ENCODE measurements at regions not wholly inside any gene's neighbourhood (a gene's known extent, or its start where the extent isn't known, plus 50 kb on each side); places are given as distances from the start of the nearest gene placed in this dataset.

- 56% methylated on average over 2 of the region's 2 CpGs for WGBS (ENCODE audit: insufficient coverage)
- DNase-seq, result no peak
- H3K27me3 Mint-ChIP-seq (ENCODE audit: low read depth in 3 of 3), result peaks cover 0 to 3% (median 0%) of the 10 kb centered on the region in 3 donors
- H3K4me1 Mint-ChIP-seq, result no peaks in the 10 kb centered on the region
- TF ChIP-seq, protein P1, sequence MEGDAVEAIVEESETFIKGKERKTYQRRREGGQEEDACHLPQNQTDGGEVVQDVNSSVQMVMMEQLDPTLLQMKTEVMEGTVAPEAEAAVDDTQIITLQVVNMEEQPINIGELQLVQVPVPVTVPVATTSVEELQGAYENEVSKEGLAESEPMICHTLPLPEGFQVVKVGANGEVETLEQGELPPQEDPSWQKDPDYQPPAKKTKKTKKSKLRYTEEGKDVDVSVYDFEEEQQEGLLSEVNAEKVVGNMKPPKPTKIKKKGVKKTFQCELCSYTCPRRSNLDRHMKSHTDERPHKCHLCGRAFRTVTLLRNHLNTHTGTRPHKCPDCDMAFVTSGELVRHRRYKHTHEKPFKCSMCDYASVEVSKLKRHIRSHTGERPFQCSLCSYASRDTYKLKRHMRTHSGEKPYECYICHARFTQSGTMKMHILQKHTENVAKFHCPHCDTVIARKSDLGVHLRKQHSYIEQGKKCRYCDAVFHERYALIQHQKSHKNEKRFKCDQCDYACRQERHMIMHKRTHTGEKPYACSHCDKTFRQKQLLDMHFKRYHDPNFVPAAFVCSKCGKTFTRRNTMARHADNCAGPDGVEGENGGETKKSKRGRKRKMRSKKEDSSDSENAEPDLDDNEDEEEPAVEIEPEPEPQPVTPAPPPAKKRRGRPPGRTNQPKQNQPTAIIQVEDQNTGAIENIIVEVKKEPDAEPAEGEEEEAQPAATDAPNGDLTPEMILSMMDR (IDR thresholded peaks at IDR 0.05), result no peak
- no peak overlapping the region for H3K4me3 ChIP-seq (replicated peaks in 1 of 3; ENCODE audit: low read depth in 2 of 3, low read length in 3 of 3)
- H2AFZ ChIP-seq (ENCODE audit: insufficient read depth, low read depth, low read length, poor library complexity, severe bottlenecking), result no peak overlapping the region
- intact Hi-C loops (cut with micrococcal nuclease), result no loop called here
- H3K27ac Mint-ChIP-seq, result no peak overlapping the region
- H3K27me3 ChIP-seq (ENCODE audit: control insufficient read depth in 2 of 2, insufficient read depth in 2 of 2, low read length in 2 of 2), result no peaks in the 10 kb centered on the region
- no peak overlapping the region for H3K9ac ChIP-seq (ENCODE audit: insufficient read depth, low read length, poor library complexity, severe bottlenecking)
- no peak overlapping the region for H3K4me3 Mint-ChIP-seq
- H4K20me1 ChIP-seq (ENCODE audit: insufficient read depth, low read length), result no peaks in the 10 kb centered on the region
- H3K4me2 ChIP-seq (replicated peaks; ENCODE audit: extremely low read depth, low read length, poor library complexity, severe bottlenecking), result no peak overlapping the region
- no peaks in the 10 kb centered on the region for H3K4me1 ChIP-seq (ENCODE audit: control insufficient read depth in 1 of 2, insufficient read depth in 2 of 2, low read length in 2 of 2)
- no peaks in the 10 kb centered on the region for H3K79me2 ChIP-seq (ENCODE audit: insufficient read depth, low read length)
- no peaks in the 10 kb centered on the region for H3K36me3 Mint-ChIP-seq
- peaks cover 0 to 11% (median 2%) of the 10 kb centered on the region in 7 donors for H3K9me3 Mint-ChIP-seq
- no peak overlapping the region for H3K27ac ChIP-seq (ENCODE audit: low read depth in 1 of 2, low read length in 2 of 2)
- no peaks in the 10 kb centered on the region for H3K36me3 ChIP-seq (replicated peaks in 1 of 2; ENCODE audit: control insufficient read depth in 1 of 2, insufficient read depth in 2 of 2, low read length in 2 of 2)
- H3K9me3 ChIP-seq (replicated peaks in 1 of 2; ENCODE audit: control insufficient read depth in 1 of 2, insufficient read depth in 1 of 2, low read length in 2 of 2), result no peaks in the 10 kb centered on the region
Measured at GRCh38 chr11:97445561-97445960, 1055.7 kb downstream of the JRKL start.

DNA sequence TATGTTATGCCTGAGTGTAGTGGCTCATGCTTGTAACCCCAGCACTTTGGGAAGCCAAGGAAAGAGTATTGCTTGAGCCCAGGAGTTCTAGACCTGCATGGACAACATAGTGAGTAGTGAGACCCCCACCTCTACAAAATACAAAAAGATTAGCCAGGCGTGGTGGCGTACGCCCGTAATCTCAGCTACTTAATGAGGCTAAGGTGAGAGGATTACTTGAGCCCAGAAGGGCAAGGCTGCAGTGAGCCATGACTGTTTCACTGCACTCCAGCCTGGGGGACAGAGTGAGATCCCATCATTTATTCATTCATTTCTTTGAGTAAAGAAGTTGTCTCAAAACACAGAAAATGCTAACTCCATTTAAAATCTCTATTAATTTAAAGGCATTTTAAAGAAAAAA lies 1061.6 kb downstream of the JRKL start:
- DNase-seq, result no peak
- peaks cover 0 to 5% (median 0%) of the 10 kb centered on the region in 7 donors for H3K9me3 Mint-ChIP-seq
- no peak overlapping the region for H3K27ac Mint-ChIP-seq
- no peak overlapping the region for H3K4me3 ChIP-seq (replicated peaks in 1 of 3; ENCODE audit: low read depth in 2 of 3, low read length in 3 of 3)
- no peaks in the 10 kb centered on the region for H3K79me2 ChIP-seq (ENCODE audit: insufficient read depth, low read length)
- intact Hi-C loops (cut with micrococcal nuclease), result no loop called here
- H3K27me3 Mint-ChIP-seq (ENCODE audit: low read depth in 3 of 3), result no peaks in the 10 kb centered on the region
- no peak overlapping the region for H3K9ac ChIP-seq (ENCODE audit: insufficient read depth, low read length, poor library complexity, severe bottlenecking)
- H3K4me2 ChIP-seq (replicated peaks; ENCODE audit: extremely low read depth, low read length, poor library complexity, severe bottlenecking), result no peak overlapping the region
- H3K4me1 ChIP-seq (ENCODE audit: control insufficient read depth in 1 of 2, insufficient read depth in 2 of 2, low read length in 2 of 2), result no peaks in the 10 kb centered on the region
- no peaks in the 10 kb centered on the region for H3K4me1 Mint-ChIP-seq
- no peak overlapping the region for H2AFZ ChIP-seq (ENCODE audit: insufficient read depth, low read depth, low read length, poor library complexity, severe bottlenecking)
- no peaks in the 10 kb centered on the region for H3K36me3 Mint-ChIP-seq
- WGBS (ENCODE audit: insufficient coverage), result no CpG with 5 or more reads among the region's 4 CpGs
- no peaks in the 10 kb centered on the region for H4K20me1 ChIP-seq (ENCODE audit: insufficient read depth, low read length)
- H3K27me3 ChIP-seq (ENCODE audit: control insufficient read depth in 2 of 2, insufficient read depth in 2 of 2, low read length in 2 of 2), result no peaks in the 10 kb centered on the region
- H3K36me3 ChIP-seq (replicated peaks in 1 of 2; ENCODE audit: control insufficient read depth in 1 of 2, insufficient read depth in 2 of 2, low read length in 2 of 2), result no peaks in the 10 kb centered on the region
- H3K27ac ChIP-seq (ENCODE audit: low read depth in 1 of 2, low read length in 2 of 2), result no peak overlapping the region
- H3K9me3 ChIP-seq (replicated peaks in 1 of 2; ENCODE audit: control insufficient read depth in 1 of 2, insufficient read depth in 1 of 2, low read length in 2 of 2), result no peaks in the 10 kb centered on the region
- TF ChIP-seq, protein P1 (IDR thresholded peaks at IDR 0.05), result no peak
- H3K4me3 Mint-ChIP-seq, result no peak overlapping the region

Measured in CD14-positive monocyte (primary cell).